ENCODE measurements at regions not wholly inside any gene's neighbourhood (a gene's known extent, or its start where the extent isn't known, plus 50 kb on each side); places are given as distances from the start of the nearest gene placed in this dataset.

DNA sequence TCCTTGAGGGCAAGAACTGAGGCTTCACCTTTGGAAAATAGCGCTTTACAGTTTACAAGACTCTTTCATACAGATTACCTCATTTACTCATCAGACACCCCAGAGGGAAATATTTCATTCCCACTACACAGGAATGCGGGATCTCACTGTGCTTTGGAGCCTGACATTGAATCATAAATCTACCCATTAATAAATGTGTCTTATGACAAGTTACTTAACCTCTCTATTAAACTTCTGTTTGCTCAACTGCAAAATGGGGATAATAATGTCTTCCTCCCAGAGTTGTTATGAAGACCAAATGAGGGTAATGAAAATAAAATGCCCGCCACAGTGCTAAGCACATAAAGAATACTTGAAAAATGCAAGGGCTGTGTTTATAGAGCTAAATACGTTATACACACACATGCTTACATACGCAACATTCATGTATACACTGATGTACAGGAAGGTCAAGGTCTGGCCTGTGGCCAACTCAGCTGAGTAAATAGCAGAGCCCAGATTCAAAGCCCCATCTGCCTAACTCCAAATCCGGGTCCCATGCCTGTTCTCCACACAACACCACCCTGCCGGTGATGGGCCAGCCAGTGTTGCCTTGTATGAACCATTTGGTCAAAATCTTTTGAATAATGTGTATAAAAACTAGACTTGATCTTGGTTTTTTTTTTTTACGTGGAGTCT is 56.6 kb upstream of the CALM2 start:
- no peaks in the 10 kb centered on the region for H3K9me3 ChIP-seq (replicated peaks; ENCODE audit: control insufficient read depth, insufficient read depth, low read length)
- in situ Hi-C loops (cut with MboI) (no loop called here), intact Hi-C loops (cut with micrococcal nuclease; ENCODE audit: unreplicated experiment) (no loop called here)
- POLR2A ChIA-PET = no interaction called here
- H2AFZ ChIP-seq (ENCODE audit: control insufficient read depth, low read depth, low read length) = no peak overlapping the region
- CTCF ChIA-PET = no interaction called here
- RAD21 ChIA-PET (ENCODE audit: unreplicated experiment) = no interaction called here
- no peak for FAIRE-seq
- peaks cover 0 to 3% of the 10 kb centered on the region in 2 experiments; a peak in 2 of 4 replicates for H3K27me3 ChIP-seq (replicated peaks in 1 of 2; ENCODE audit: control insufficient read depth in 2 of 2, insufficient read depth in 2 of 2, low read length in 1 of 2)
- H3K79me2 ChIP-seq (ENCODE audit: control insufficient read depth, insufficient read depth, low read length) = no peaks in the 10 kb centered on the region
- SMC1A ChIA-PET (ENCODE audit: uncharacterized antibody, unreplicated experiment) = no interaction called here
- H3K4me2 ChIP-seq (ENCODE audit: control insufficient read depth, insufficient read depth) = no peak overlapping the region
- H3K4me3 ChIP-seq = no peak overlapping the region
- WGBS (ENCODE audit: insufficient coverage, insufficient replicate concordance, low lambda C conversion rate, missing lambda C conversion rate) = 48% methylated on average over 8 of the region's 8 CpGs
- H3K27ac ChIP-seq (ENCODE audit: control insufficient read depth, insufficient read depth) = no peak overlapping the region
- no peaks in the 10 kb centered on the region for H3K4me1 ChIP-seq (ENCODE audit: control insufficient read depth, insufficient read depth, low read length)
- no peak overlapping the region for H3K9ac ChIP-seq (ENCODE audit: control insufficient read depth, insufficient read depth, low read length)
- no peaks in the 10 kb centered on the region for H4K20me1 ChIP-seq (ENCODE audit: control insufficient read depth, insufficient read depth)
- no peaks in the 10 kb centered on the region for H3K36me3 ChIP-seq (ENCODE audit: control insufficient read depth in 2 of 2, insufficient read depth in 2 of 2, low read length in 1 of 2)
- ATAC-seq = no peak
- DNase-seq (ENCODE audit: low read depth, low spot score) = no peak
- BruUV-seq (replicated peaks) = no TSS peak
- no peak for TF ChIP-seq YBX1 (IDR thresholded peaks at IDR 0.05)
- TF ChIP-seq JUND (IDR thresholded peaks at IDR 0.05; ENCODE audit: low read depth, low read length) = no peak
- no peak for TF ChIP-seq PRDM15 (CRISPR knock-in tag; IDR thresholded peaks at IDR 0.05)
- TF ChIP-seq, protein P1, sequence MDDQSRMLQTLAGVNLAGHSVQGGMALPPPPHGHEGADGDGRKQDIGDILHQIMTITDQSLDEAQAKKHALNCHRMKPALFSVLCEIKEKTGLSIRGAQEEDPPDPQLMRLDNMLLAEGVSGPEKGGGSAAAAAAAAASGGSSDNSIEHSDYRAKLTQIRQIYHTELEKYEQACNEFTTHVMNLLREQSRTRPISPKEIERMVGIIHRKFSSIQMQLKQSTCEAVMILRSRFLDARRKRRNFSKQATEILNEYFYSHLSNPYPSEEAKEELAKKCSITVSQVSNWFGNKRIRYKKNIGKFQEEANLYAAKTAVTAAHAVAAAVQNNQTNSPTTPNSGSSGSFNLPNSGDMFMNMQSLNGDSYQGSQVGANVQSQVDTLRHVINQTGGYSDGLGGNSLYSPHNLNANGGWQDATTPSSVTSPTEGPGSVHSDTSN (IDR thresholded peaks at IDR 0.05; ENCODE audit: insufficient replicate concordance, low read depth, low read length) = no peak
- no peak for TF ChIP-seq NR2F1 (conservative IDR thresholded peaks at IDR 0.05)
- TF ChIP-seq TCF7 (IDR thresholded peaks at IDR 0.05; ENCODE audit: borderline replicate concordance) = no peak
- no peak for TF ChIP-seq MYB (IDR thresholded peaks at IDR 0.05; ENCODE audit: borderline replicate concordance, low read depth, low read length)
- no peak for TF ChIP-seq MTA2 (IDR thresholded peaks at IDR 0.05; ENCODE audit: low read depth)
- TF ChIP-seq TCF12 (IDR thresholded peaks at IDR 0.05; ENCODE audit: low read depth, low read length) = no peak
- TF ChIP-seq, protein P2, sequence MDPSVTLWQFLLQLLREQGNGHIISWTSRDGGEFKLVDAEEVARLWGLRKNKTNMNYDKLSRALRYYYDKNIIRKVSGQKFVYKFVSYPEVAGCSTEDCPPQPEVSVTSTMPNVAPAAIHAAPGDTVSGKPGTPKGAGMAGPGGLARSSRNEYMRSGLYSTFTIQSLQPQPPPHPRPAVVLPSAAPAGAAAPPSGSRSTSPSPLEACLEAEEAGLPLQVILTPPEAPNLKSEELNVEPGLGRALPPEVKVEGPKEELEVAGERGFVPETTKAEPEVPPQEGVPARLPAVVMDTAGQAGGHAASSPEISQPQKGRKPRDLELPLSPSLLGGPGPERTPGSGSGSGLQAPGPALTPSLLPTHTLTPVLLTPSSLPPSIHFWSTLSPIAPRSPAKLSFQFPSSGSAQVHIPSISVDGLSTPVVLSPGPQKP (IDR thresholded peaks at IDR 0.05; ENCODE audit: low read depth, low read length) = no peak
- TF ChIP-seq HDGF (IDR thresholded peaks at IDR 0.05) = no peak
- no peak for TF ChIP-seq BMI1 (IDR thresholded peaks at IDR 0.05; ENCODE audit: borderline replicate concordance)
- TF ChIP-seq ZBTB33 (IDR thresholded peaks at IDR 0.05) = no peak
- no peak for TF ChIP-seq BCLAF1 (IDR thresholded peaks at IDR 0.05)

All from GM12878 (cell line).